OCI-LY7 (cell line): ENCODE measurements at regions not wholly inside any gene's neighbourhood (a gene's known extent, or its start where the extent isn't known, plus 50 kb on each side); places are given as distances from the start of the nearest gene placed in this dataset.

Experiments
- CTCF ChIP-seq: fragments of 200-600 bp; sonication (generic); conservative IDR thresholded peaks from 2 replicates; pipeline ENCODE4 v1.5.1; 2014; ENCODE audit warnings: mild to moderate bottlenecking, antibody characterized with exemption, low read length, moderate library complexity, mixed read lengths
- EZH2phosphoT487 ChIP-seq: fragments of 200-600 bp; sonication (generic); IDR thresholded peaks from 2 replicates; pipeline ENCODE4 v1.6.1; 2018; ENCODE audit warnings: low read depth, borderline replicate concordance, mild to moderate bottlenecking, mixed run types, antibody characterized with exemption, low read length, moderate library complexity, mixed read lengths

GRCh38 chr6:48917233-48917632, 545.8 kb downstream of the MMUT start:
- TF ChIP-seq CTCF (no peak), EZH2phosphoT487 (no peak)
